IMR-90 (cell line): ENCODE measurements at regions not wholly inside any gene's neighbourhood (a gene's known extent, or its start where the extent isn't known, plus 50 kb on each side); places are given as distances from the start of the nearest gene placed in this dataset.

ENCODE experiments used
- ATAC-seq: fragments of 200-7000 bp; cut with Tn5 transposase; 2 replicates; pipeline ENCODE4 v1.9.1; 2020; ENCODE audit warnings: low read depth, mild to moderate bottlenecking, moderate library complexity
- BruUV-seq: library from RNA; stranded (reverse); fragments of 400-500 nt; replicated peaks from 2 replicates; lab custom pipeline; 2021; lab: Mats Ljungman, UMichigan
- CTCF ChIA-PET: fragments of 300-600 bp; formaldehyde crosslinking; extraction: SDS; loops from one replicate; lab custom pipeline; 2021; ENCODE audit warnings: antibody characterized with exemption; lab: Yijun Ruan, JAX
- POLR2A ChIA-PET: fragments of 300-600 bp; sonication (Branson Sonifier 250); formaldehyde crosslinking; loops from one replicate; lab custom pipeline; 2022; ENCODE audit warnings: antibody characterized with exemption; ENCODE audit not compliant: unreplicated experiment; lab: Charles Lee
- DNase-seq: peaks from one replicate; pipeline ENCODE4 v3.0.0; 2013
- H2AFZ ChIP-seq: replicated peaks from 2 replicates; pipeline ENCODE3; 2013; ENCODE audit warnings: low read length, mild to moderate bottlenecking; ENCODE audit not compliant: poor library complexity
- H2AK5ac ChIP-seq: 2 replicates; pipeline ENCODE4 v1.6.1; 2013; ENCODE audit warnings: low read depth, low read length, inconsistent platforms
- H2AK9ac ChIP-seq: replicated peaks from 2 replicates; pipeline ENCODE3; 2013; ENCODE audit warnings: mild to moderate bottlenecking, low read depth, low read length, moderate library complexity; ENCODE audit not compliant: poor library complexity
- H2BK120ac ChIP-seq: 2 replicates; pipeline ENCODE4 v1.6.1; 2013; ENCODE audit warnings: low read depth, low read length, inconsistent platforms
- H2BK15ac ChIP-seq: 3 replicates; pipeline ENCODE4 v1.6.1; 2013; ENCODE audit warnings: low read depth, low read length, inconsistent platforms
- H2BK20ac ChIP-seq: 2 replicates; pipeline ENCODE4 v1.6.1; 2013; ENCODE audit warnings: low read depth, mild to moderate bottlenecking, inconsistent platforms, low read length, moderate library complexity
- H2BK5ac ChIP-seq: 2 replicates; pipeline ENCODE4 v1.6.1; 2013; ENCODE audit warnings: mild to moderate bottlenecking, low read depth, low read length, inconsistent platforms; ENCODE audit not compliant: poor library complexity, severe bottlenecking
- H3K14ac ChIP-seq: replicated peaks from 2 replicates; pipeline ENCODE4 v1.6.1; 2013; ENCODE audit warnings: low read depth, low read length, inconsistent platforms
- H3K18ac ChIP-seq: 2 replicates; pipeline ENCODE4 v1.6.1; 2013; ENCODE audit warnings: low read depth, low read length, control low read depth
- H3K23ac ChIP-seq: 2 replicates; pipeline ENCODE4 v1.6.1; 2013; ENCODE audit warnings: low read depth, low read length, inconsistent platforms
- H3K27ac ChIP-seq: 2 replicates; pipeline ENCODE4 v1.5.1; 2013; ENCODE audit warnings: mild to moderate bottlenecking, control low read depth, low read length; ENCODE audit not compliant: insufficient read depth
- H3K27me3 ChIP-seq: 2 replicates; pipeline ENCODE4 v1.6.1; 2013; ENCODE audit warnings: low read length; ENCODE audit not compliant: control insufficient read depth, insufficient read depth
- H3K36me3 ChIP-seq: 2 replicates; pipeline ENCODE4 v1.6.1; 2013; ENCODE audit warnings: low read length, mixed read lengths; ENCODE audit not compliant: control insufficient read depth, insufficient read depth
- H3K4ac ChIP-seq: 2 replicates; pipeline ENCODE4 v1.6.1; 2013; ENCODE audit warnings: low read depth, low read length, inconsistent platforms
- H3K4me1 ChIP-seq: 2 replicates; pipeline ENCODE4 v1.6.1; 2013; ENCODE audit warnings: low read length, mixed read lengths; ENCODE audit not compliant: control insufficient read depth, insufficient read depth
- H3K4me2 ChIP-seq: 2 replicates; pipeline ENCODE4 v1.6.1; 2013; ENCODE audit warnings: low read depth, mild to moderate bottlenecking, control low read depth, low read length, moderate library complexity
- H3K4me3 ChIP-seq: 2 replicates; pipeline ENCODE4 v1.5.1; 2013; ENCODE audit warnings: low read depth, mild to moderate bottlenecking, control low read depth, low read length, moderate library complexity; ENCODE audit not compliant: insufficient read depth
- H3K56ac ChIP-seq: 2 replicates; pipeline ENCODE4 v1.6.1; 2013; ENCODE audit warnings: low read length, inconsistent platforms; ENCODE audit not compliant: insufficient read depth; ENCODE audit errors: extremely low read depth
- H3K79me1 ChIP-seq, 2 experiments: 2 replicates each; pipeline ENCODE4 v1.6.1; 2013; ENCODE audit warnings: low read length in 2 of 2, inconsistent platforms in 1 of 2, low read depth in 1 of 2
- H3K9ac ChIP-seq: 2 replicates; pipeline ENCODE4 v1.6.1; 2013; ENCODE audit warnings: low read depth, low read length, control low read depth
- H3K9me1 ChIP-seq: 2 replicates; pipeline ENCODE4 v1.6.1; 2013; ENCODE audit warnings: low read length, inconsistent platforms; ENCODE audit not compliant: insufficient read depth
- H3K9me3 ChIP-seq: 2 replicates; pipeline ENCODE4 v1.6.1; 2013; ENCODE audit warnings: low read length; ENCODE audit not compliant: control insufficient read depth, insufficient read depth
- H4K20me1 ChIP-seq: 2 replicates; pipeline ENCODE4 v1.6.1; 2013; ENCODE audit warnings: low read length, inconsistent platforms; ENCODE audit not compliant: insufficient read depth
- H4K5ac ChIP-seq: 2 replicates; pipeline ENCODE4 v1.6.1; 2013; ENCODE audit warnings: mild to moderate bottlenecking, low read depth, low read length, control low read depth
- H4K8ac ChIP-seq, 2 experiments: 2 replicates each; pipeline ENCODE4 v1.6.1; 2013; ENCODE audit warnings: low read depth in 2 of 2, low read length in 2 of 2, control low read depth in 1 of 2, inconsistent platforms in 1 of 2
- H4K91ac ChIP-seq: 2 replicates; pipeline ENCODE4 v1.6.1; 2013; ENCODE audit warnings: low read depth, low read length, inconsistent platforms; ENCODE audit not compliant: insufficient read depth
- CEBPB ChIP-seq: IDR thresholded peaks from 2 replicates; pipeline ENCODE4 v1.6.1; 2012; ENCODE audit warnings: low read depth, low read length, improper control_type of control experiment
- CTCF ChIP-seq: conservative IDR thresholded peaks from 2 replicates; pipeline ENCODE4 v1.5.1; 2012; ENCODE audit warnings: mild to moderate bottlenecking, low read depth, low read length, improper control_type of control experiment
- ELK1 ChIP-seq: fragments of 150-350 bp; IDR thresholded peaks from 2 replicates; pipeline ENCODE4 v1.6.1; 2016; ENCODE audit warnings: low read depth, mild to moderate bottlenecking, low read length, moderate library complexity, borderline replicate concordance
- FOS ChIP-seq: fragments of 150-350 bp; IDR thresholded peaks from 2 replicates; pipeline ENCODE4 v1.6.1; 2016; ENCODE audit warnings: low read depth, low read length
- MAFK ChIP-seq: IDR thresholded peaks from 2 replicates; pipeline ENCODE4 v1.6.1; 2012; ENCODE audit warnings: low read depth, low read length, improper control_type of control experiment
- NFE2L2 ChIP-seq: fragments of 150-350 bp; IDR thresholded peaks from 2 replicates; pipeline ENCODE4 v1.6.1; 2016; ENCODE audit warnings: low read depth, mild to moderate bottlenecking, low read length
- POLR2A ChIP-seq: IDR thresholded peaks from 2 replicates; pipeline ENCODE4 v1.6.1; 2012; ENCODE audit warnings: mild to moderate bottlenecking, low read depth, low read length
- RAD21 ChIP-seq: IDR thresholded peaks from 2 replicates; pipeline ENCODE4 v1.6.1; 2012; ENCODE audit warnings: low read length, improper control_type of control experiment
- RCOR1 ChIP-seq: IDR thresholded peaks from 2 replicates; pipeline ENCODE4 v1.6.1; 2012; ENCODE audit warnings: mild to moderate bottlenecking, low read length, improper control_type of control experiment; ENCODE audit not compliant: insufficient replicate concordance
- RFX5 ChIP-seq: IDR thresholded peaks from 2 replicates; pipeline ENCODE4 v1.8.0; 2012; ENCODE audit warnings: low read depth, mild to moderate bottlenecking, low read length, moderate library complexity
- SMC3 ChIP-seq: fragments of 150-350 bp; IDR thresholded peaks from 2 replicates; pipeline ENCODE4 v1.6.1; 2016; ENCODE audit warnings: low read depth, mild to moderate bottlenecking, antibody characterized with exemption, low read length, moderate library complexity
- WGBS, 2 experiments: methylation state at CpG; one replicate each; pipeline versions ENCODE4 v1.1.5 to v1.1.7; 2013; ENCODE audit warnings: missing lambda C conversion rate in 2 of 2; ENCODE audit not compliant: insufficient read length in 1 of 2; ENCODE audit errors: extremely low coverage in 2 of 2; 5-methylcytosine and 5-hydroxymethylcytosine counted together
- dilution Hi-C: fragments of 300-500 bp; cut with HindIII; formaldehyde crosslinking; loops from one replicate; pipeline ENCODE4 v1.14.3; 2018; ENCODE audit warnings: low sequenced_read_pairs; ENCODE audit not compliant: unreplicated experiment
- in situ Hi-C: fragments of 300-500 bp; cut with MboI; formaldehyde crosslinking; loops from 3 replicates; pipeline ENCODE4 v1.14.3; 2019; ENCODE audit warnings: low sequenced_read_pairs, inconsistent platforms, mixed read lengths
- intact Hi-C: fragments of 100-400 bp; cut with micrococcal nuclease; formaldehyde crosslinking; loops from 2 replicates; pipeline ENCODE4 v1.10.0; 2022
- TF ChIP-seq, protein P1 (sequence below): fragments of 150-350 bp; IDR thresholded peaks from 2 replicates; pipeline ENCODE4 v1.6.1; 2017; ENCODE audit warnings: mild to moderate bottlenecking, antibody characterized with exemption, low read length, low read depth

GRCh38 chr21:41589131-41589530, 81.2 kb upstream of the TMPRSS2 start:
- H2BK15ac ChIP-seq = no peak overlapping the region
- peaks cover 15% of the 10 kb centered on the region for H3K27me3 ChIP-seq
- no peak overlapping the region for H2AK9ac ChIP-seq
- no peak overlapping the region for H2BK20ac ChIP-seq
- H4K91ac ChIP-seq = no peak overlapping the region
- no CpG with 5 or more reads among the region's 2 CpGs for WGBS, 2 experiments
- no peaks in the 10 kb centered on the region for H3K36me3 ChIP-seq
- no peak overlapping the region for H3K56ac ChIP-seq
- no peak overlapping the region for H2AFZ ChIP-seq
- no peak overlapping the region for H4K5ac ChIP-seq
- no peak for ATAC-seq
- H4K20me1 ChIP-seq = no peaks in the 10 kb centered on the region
- no peak overlapping the region for H3K4ac ChIP-seq
- in situ Hi-C loops = no loop called here
- no peak overlapping the region for H3K4me3 ChIP-seq
- no peaks in the 10 kb centered on the region for H3K4me1 ChIP-seq
- no peak overlapping the region for H2BK5ac ChIP-seq
- H3K14ac ChIP-seq = no peak overlapping the region
- H3K79me1 ChIP-seq = no peaks in the 10 kb centered on the region
- H4K8ac ChIP-seq = no peak overlapping the region
- intact Hi-C loops = no loop called here
- CTCF ChIA-PET = interaction anchor here (0.6 kb wide), 1 partner anchor 269 kb away, joined by 3 read pairs; no protein-coding TSS in a partner anchor
- no peak overlapping the region for H3K18ac ChIP-seq
- no peak overlapping the region for H2BK120ac ChIP-seq
- BruUV-seq = no TSS peak
- H3K9me1 ChIP-seq = 0 out of 2 replicates have a peak, but pooled peaks cover 12% of the 10 kb centered on the region
- POLR2A ChIA-PET = no interaction called here
- H3K9me3 ChIP-seq = no peaks in the 10 kb centered on the region
- no peak overlapping the region for H3K23ac ChIP-seq
- no peak overlapping the region for H3K4me2 ChIP-seq
- H3K9ac ChIP-seq = no peak overlapping the region
- dilution Hi-C loops = no loop called here
- H3K27ac ChIP-seq = no peak overlapping the region
- TF ChIP-seq ELK1 = no peak
- no peak for TF ChIP-seq RFX5
- TF ChIP-seq, protein P1, sequence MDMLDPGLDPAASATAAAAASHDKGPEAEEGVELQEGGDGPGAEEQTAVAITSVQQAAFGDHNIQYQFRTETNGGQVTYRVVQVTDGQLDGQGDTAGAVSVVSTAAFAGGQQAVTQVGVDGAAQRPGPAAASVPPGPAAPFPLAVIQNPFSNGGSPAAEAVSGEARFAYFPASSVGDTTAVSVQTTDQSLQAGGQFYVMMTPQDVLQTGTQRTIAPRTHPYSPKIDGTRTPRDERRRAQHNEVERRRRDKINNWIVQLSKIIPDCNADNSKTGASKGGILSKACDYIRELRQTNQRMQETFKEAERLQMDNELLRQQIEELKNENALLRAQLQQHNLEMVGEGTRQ = no peak
- no peak for TF ChIP-seq MAFK
- TF ChIP-seq CEBPB = no peak
- TF ChIP-seq FOS = no peak
- TF ChIP-seq POLR2A = no peak
- no peak for TF ChIP-seq RCOR1
- no peak for TF ChIP-seq CTCF
- TF ChIP-seq RAD21 = no peak
- TF ChIP-seq SMC3 = no peak
- TF ChIP-seq NFE2L2 = no peak
- no peak for DNase-seq
- H2AK5ac ChIP-seq = no peak overlapping the region
